Suppressor macrophage (primary cell): ENCODE measurements at regions not wholly inside any gene's neighbourhood (a gene's known extent, or its start where the extent isn't known, plus 50 kb on each side); places are given as distances from the start of the nearest gene placed in this dataset.
"Not testable (repeated sequence)": the region's sequence is repeated elsewhere in the genome, so short reads cannot be mapped to it uniquely, and the experiment has no call there.

Experiments used
- DNase-seq, 4 experiments: peaks; one replicate each; pipeline ENCODE4 v3.0.0-alpha.2; 2020 to 2022

- no peak for DNase-seq
Measured at GRCh38 chr21:22189278-22189677, 1191.1 kb downstream of the NCAM2 start.

- DNase-seq, result no peak
Measured at GRCh38 chr21:22191581-22191980, 1193.4 kb downstream of the NCAM2 start.

- DNase-seq, result no peak
Measured at GRCh38 chr21:22192766-22193165, 1194.6 kb downstream of the NCAM2 start.

- not testable (repeated sequence) for DNase-seq
Measured at GRCh38 chr21:22194986-22195385, 1196.8 kb downstream of the NCAM2 start.

GRCh38 chr21:22200378-22201092 lies 1202.3 kb downstream of the NCAM2 start:
- DNase-seq, result no peak

- DNase-seq, result no peak
Measured at GRCh38 chr21:22201126-22201525, 1202.9 kb downstream of the NCAM2 start.

GRCh38 chr21:22201669-22202068 lies 1203.5 kb downstream of the NCAM2 start:
- no peak for DNase-seq

- no peak for DNase-seq
Measured at GRCh38 chr21:22209304-22209700, 1211.1 kb downstream of the NCAM2 start.

- DNase-seq, result no peak
Measured at GRCh38 chr21:22211943-22212342, 1213.7 kb downstream of the NCAM2 start.

GRCh38 chr21:22223385-22223784 lies 1225.2 kb downstream of the NCAM2 start:
- DNase-seq, result no peak

GRCh38 chr21:22224261-22224660 lies 1226.1 kb downstream of the NCAM2 start:
- no peak for DNase-seq

- DNase-seq, result no peak
Measured at GRCh38 chr21:22225299-22225698, 1227.1 kb downstream of the NCAM2 start.

- no peak for DNase-seq
Measured at GRCh38 chr21:22231013-22231412, 1232.8 kb downstream of the NCAM2 start.

- DNase-seq, result no peak
Measured at GRCh38 chr21:22235866-22236590, 1237.8 kb downstream of the NCAM2 start.

- DNase-seq, result no peak
Measured at GRCh38 chr21:22244516-22244915, 1246.3 kb downstream of the NCAM2 start.

- no peak for DNase-seq
Measured at GRCh38 chr21:22250355-22250754, 1252.1 kb downstream of the NCAM2 start.

- no peak for DNase-seq
Measured at GRCh38 chr21:22253761-22254160, 1255.6 kb downstream of the NCAM2 start.

- no peak for DNase-seq
Measured at GRCh38 chr21:22258821-22259220, 1260.6 kb downstream of the NCAM2 start.

GRCh38 chr21:22260274-22260673 lies 1262.1 kb downstream of the NCAM2 start:
- DNase-seq, result no peak

- no peak for DNase-seq
Measured at GRCh38 chr21:22263890-22264289, 1265.7 kb downstream of the NCAM2 start.

GRCh38 chr21:22277341-22277740 lies 1279.1 kb downstream of the NCAM2 start:
- no peak for DNase-seq

GRCh38 chr21:22278366-22278765 lies 1280.2 kb downstream of the NCAM2 start:
- DNase-seq, result no peak

- DNase-seq, result no peak
Measured at GRCh38 chr21:22280851-22281250, 1282.6 kb downstream of the NCAM2 start.

GRCh38 chr21:22288885-22289499 lies 1290.8 kb downstream of the NCAM2 start:
- no peak for DNase-seq
